TTC549 (cell line): ENCODE measurements at regions not wholly inside any gene's neighbourhood (a gene's known extent, or its start where the extent isn't known, plus 50 kb on each side); places are given as distances from the start of the nearest gene placed in this dataset.

Experiments
- FAIRE-seq: peaks from 2 replicates; lab custom pipeline; 2012; peaks lifted over from hg19 to GRCh38; lab: Jason Lieb, UNC

DNA sequence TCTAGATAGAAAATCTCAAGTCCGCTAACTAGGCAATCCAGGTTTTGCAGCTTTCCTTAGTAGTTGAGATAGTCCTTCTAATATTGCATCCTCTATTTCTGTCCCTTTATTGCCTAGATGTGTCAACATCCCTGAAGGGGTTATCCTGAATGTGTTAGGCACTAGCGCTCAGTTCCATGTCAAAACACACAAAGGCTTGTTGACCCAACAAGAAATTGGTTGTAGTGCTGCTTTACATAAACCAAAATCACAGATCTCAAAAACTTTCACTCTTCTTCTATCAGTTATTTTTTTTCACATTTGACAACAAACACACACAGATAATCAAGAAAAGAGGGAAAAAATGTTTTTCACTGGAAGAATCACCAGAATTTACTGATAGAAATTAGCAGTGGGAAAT is 51.4 kb upstream of the SOX2 start:
- FAIRE-seq: no peak

DNA sequence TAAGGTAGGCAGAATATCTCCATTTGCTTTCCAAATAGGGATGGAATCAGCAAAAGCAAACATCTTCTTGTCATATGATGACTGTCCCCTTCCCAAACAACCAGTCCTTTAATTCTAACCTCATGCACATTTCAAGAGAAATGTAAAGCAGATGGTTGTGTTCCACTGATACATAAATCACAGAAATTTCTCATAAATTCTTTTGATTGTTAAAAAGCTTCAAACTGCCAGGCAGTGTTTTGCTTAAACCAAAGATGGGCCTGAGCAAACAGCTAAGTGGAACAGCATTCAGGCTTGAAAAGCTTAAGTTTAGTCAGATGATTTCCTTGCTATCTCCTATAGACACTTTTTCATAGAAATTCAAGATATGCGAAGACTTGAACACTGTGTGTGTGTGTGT is 74.3 kb upstream of the SOX2 start:
- FAIRE-seq: no peak

DNA sequence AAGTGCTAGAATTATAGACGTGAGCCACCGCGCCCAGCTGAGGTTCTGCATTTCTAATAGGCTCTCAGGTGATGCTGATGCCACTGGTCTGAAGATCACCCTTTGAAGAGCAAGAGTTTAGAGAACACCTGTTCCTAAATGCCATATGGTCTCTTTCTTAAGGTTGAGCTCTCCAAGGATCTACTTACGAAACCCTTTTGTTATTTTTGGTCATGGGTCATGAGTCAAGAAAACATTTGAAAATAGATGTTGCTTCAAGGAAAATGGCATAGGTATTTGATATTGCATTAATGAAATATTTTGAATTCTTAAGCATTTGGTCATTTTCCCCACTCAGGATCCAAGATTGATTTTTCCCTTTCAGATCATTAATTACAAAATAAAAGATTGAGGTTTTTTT is 74.7 kb upstream of the SOX2 start:
- no peak for FAIRE-seq

DNA sequence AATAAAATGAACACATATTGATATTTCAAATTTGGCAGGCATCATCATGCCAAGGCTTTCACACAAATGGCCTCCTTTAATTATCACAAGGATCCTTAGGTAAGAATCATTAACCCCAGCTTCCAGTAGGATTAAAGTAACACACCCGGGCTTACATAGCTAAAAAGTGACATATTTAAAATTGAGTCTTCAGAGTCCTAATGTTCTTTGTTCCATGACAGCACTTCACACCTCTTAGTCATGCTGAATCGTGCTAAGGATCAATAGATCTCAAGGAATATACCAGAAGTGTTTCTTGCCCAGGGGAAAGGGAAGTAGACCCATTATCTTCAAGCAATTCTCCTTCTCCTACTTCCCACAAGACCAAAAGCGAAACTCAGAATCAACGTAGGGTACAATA is 76.6 kb upstream of the SOX2 start:
- FAIRE-seq: no peak

DNA sequence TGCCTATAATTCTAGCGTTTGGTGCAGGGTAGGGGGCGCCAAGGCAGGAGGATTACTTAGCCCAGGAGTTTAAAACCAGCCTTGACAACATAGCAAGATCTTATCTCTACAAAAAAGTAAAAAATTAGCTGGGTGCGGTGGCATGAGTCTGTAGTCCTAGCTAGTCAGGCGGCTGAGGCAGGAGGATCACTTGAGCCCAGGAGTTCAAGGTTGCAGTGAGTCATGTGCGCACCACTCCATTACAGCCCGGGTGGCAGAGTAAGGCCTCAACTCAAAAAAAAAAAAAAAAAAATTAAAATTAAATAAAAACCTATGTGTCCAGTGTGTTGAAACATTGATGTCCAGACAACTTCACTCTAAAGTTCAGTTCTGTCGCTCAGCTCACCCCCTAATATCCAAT is 78.2 kb upstream of the SOX2 start:
- no peak for FAIRE-seq

DNA sequence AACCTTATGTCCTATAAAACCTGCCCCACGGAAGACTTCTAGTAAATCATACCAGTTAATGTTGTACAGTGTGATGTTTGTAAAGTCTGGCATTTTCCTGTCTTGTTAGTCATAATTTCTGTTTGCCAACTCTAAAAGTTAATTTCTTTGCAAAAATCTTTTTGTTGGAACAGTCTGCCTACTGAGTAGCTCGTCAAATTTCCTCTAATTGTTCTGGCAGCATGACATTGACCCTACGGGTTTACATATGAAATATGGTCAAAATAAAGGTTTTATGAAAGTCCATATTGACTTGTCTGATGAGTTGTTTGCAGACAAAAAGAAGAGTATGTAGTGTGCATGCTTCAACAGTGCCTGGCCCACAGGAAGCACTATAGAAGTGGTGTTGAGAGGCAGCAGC is 79.8 kb upstream of the SOX2 start:
- FAIRE-seq: no peak

DNA sequence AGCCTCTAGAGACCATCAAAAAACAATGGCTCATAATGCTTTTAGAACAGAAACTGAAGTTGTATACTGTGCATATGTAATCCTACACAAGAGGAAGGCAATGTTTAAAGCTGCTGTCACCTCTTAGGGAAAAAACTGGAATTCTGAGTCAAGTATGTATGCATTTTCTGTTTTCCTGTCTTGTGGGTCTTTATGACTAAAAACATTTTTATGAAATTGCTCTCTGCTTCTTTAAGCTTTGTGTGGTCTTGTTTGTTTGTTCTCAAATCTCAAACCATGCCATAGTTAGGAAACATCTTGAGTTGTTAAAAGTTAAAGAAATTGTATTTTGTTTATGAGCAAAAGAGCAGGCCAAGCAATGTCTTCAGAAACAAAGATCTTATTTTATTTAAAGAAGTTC is 80.9 kb upstream of the SOX2 start:
- no peak for FAIRE-seq

DNA sequence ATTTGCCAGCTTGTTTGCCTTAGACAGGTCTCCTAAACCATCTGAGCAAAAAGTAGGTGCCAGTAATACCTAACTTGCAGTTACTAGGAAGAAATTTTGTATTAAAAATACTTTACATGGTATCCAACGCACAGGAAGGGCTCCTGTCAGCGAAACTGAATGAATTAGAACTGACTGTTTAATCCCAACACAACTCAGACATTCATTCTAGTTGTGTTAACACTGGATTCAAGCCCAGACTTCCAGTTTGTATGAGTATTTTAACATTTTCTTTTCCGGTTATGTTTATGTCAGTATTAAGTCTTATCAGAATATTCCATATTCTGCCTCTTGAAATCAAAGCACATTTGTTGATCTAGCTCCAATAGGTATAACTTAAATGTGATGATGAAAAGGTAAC is 82.0 kb upstream of the SOX2 start:
- FAIRE-seq: no peak

DNA sequence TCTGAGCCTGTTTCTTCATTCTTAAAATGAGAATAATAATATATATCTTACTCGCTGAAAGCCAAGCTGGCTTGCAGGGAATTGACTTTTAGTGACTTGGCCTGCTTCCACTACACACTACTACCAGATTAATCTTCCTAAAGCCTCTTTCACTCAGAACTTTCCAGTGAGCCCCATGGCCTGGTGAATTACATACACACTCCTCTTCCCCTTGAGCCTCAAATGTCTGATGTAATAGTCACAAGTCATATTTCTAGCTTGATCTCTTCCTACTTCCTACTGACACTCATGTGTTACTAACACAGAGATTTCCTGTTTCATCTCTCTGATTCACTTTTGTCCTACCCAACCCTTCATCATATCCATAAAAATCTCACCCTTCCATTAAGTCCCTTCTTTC is 82.7 kb upstream of the SOX2 start:
- FAIRE-seq: no peak

DNA sequence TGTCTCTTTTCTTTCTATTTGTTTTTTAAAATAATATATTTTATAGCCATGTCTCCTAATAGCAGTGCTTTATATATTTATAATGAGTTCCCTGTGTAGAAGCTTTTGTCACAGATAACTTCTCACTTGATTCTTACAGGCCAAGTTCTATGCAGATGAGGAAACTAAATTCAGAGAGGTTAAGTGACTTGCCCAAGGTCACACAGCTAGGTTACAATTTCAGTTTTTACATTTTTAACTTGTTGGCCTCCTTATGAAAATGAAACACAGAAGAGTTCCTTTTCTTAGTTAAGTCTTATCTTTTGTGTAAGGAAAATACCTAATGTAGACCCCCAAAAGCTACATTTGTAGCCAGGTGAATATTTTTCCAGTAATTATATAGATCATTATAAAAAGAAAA is 83.3 kb upstream of the SOX2 start:
- no peak for FAIRE-seq

DNA sequence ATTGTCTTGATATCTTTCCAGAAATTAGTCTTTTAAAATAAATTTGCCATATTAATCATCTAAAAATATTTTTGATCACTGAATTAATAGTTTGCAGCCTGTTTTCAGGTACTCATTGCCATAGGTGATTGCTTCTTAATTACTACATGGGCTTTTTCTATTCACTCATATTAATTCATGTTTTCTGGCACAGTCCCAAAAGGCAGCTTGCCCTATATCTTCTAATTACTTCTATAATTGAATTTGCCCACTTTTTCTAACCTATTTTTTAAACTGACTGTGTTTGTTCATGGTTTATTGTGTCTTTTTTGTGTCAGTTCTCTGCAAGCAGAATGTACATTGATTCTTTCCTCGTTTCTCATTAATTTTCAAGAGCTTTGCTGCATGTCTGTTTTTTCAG is 85.7 kb upstream of the SOX2 start:
- FAIRE-seq: no peak

DNA sequence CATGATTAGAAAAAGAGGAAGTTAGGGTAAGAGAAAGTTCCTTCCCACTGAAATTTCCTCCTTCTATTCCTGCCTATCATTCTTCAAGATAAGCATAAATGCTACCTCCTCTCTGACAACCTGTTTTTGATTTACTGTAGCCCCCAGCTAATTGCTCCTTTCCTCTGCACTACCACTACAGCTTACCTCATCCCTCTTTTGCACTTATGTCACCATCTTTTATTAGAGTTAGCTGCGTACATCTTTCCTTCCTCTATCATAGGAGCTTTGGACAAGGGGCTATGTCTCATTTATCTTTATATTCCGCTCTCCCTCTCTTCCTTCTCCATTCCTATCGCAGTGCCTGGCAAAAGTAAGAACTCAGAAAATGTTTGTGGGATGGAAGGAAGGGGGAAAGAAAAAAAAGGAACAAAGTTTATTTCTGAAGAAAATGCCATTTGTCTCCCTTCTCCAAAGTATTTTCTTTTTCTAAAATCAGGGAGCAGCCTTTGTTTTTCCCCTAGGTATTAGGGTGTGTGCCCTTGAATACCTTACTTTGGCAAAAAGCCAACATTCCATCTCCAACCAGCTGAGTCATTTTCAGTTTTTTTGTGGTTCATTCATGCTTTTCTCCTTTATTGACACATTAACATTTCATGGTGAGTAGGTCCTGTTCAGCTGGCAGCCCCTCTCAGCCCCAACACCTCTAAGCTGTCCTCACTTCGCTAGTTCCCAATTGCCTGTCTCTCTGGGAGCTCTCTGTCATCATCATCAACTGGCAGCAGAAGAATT is 87.6 kb upstream of the SOX2 start:
- FAIRE-seq: no peak

DNA sequence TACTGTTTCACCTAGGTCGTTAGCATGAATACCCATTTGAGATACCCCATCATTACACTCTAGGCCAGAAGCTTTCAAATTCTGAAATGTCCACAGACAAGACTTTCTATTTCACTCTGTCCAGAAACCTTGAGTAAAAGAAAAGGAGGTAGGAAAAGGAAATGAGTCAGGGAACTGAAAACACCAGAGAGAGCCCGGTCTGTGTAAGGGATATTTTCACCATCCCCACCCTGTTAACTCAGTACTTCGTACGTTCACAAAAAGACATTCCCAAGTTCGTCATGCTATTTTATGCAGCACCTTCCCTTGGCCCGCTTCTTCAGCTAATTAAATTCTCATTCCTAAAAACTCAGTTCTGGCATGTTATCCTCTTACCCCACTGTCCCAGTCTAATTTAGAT is 89.4 kb upstream of the SOX2 start:
- FAIRE-seq: no peak

DNA sequence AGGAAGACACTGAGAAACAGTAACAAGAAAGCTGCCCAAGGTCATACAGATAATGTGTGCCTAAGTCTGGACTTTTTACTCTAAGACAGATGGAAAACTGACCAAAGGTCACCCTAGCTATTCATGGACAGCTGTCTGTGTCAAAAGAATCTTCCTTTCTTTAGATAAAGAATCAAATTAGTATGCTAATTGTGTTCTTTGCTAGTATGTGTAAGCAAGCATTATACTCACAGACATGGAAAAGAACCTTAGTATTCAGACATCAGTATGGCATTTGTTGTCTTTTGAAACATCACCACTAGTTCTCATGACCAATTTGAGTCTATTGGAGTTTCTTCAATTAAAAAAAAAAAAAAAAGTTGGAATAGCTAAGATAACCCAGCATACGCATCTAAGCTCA is 91.8 kb upstream of the SOX2 start:
- no peak for FAIRE-seq

DNA sequence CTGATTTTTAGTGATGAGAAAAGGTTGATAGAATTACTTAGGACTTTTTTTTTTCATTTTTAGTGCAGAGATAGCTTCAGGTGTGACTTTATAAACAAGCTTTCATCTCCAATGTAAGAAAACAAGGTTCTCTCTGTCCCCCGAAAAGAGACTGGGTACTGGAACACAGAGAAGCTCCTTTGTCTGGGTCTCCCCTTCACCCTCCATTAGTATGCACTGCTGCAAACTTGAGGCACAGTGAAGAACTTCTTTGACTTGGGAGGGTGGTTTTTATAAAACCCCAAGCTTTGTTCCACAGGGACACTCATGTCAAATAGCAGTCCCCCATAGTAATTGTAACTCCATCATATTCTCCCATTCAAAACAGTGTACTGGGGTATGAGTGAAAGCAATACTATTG is 93.5 kb upstream of the SOX2 start:
- FAIRE-seq: no peak

DNA sequence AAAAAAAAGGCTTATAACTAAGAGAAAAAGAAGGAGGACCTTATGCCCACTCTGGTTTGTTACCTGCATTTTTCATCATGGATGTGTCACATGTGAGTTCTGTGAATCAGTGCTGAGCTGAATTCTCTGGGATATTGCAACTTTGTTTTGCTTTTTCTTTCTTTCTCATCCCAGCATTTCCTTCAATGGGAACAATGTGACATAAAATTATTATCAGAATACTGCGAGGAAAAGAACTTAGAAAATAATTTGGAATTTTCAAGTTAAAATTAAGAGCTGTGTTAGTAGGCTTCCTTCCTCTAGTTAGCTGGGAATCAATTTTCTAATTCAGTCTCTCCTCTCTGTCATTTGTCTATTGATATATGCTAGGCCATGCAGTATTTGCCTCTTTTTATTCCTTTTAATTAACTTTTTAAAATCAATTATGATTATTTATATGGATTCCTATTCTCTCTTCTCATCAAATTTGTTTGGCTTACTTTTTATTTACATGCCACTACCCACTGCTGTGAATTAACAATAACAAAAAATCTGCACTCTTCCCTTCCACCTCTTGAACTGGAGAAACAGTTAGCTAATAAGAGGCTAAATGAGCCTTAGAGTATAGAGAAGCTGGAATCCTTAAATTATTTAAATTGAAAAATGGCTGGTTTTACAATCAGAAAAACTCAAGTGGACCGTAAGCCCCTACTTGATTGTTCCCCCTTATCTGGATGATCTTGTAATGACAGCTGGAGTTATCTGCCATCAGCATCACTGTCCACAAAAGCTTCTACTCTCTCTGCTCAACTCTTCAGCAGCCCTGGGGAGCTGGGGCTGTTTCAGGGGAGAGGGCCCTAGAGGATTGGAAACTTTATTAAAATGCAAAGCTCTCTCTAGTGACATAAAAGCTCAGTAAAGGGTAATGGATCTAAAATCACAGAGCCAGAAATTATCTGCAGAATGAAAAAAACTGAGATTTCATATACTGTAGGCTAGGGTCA is 95.3 kb upstream of the SOX2 start:
- FAIRE-seq: no peak

DNA sequence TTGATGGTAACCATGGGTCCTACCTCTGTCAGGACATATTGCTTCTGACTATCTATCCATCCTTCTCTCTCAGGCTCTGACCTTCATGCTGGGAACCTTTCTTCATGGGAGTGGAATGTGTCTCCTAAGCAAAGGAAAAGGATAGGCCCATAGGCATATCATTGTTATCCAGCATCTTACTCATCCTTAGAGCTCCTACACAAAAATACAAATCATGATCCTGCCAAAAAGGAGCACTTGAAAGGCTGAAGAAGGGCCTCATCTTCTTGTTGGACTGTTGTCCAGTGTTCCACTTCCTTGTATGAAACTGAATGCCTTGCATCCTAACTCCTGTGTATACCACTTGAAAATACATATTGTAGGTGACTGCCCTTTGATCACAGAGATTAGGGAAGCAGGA is 96.1 kb upstream of the SOX2 start:
- no peak for FAIRE-seq

DNA sequence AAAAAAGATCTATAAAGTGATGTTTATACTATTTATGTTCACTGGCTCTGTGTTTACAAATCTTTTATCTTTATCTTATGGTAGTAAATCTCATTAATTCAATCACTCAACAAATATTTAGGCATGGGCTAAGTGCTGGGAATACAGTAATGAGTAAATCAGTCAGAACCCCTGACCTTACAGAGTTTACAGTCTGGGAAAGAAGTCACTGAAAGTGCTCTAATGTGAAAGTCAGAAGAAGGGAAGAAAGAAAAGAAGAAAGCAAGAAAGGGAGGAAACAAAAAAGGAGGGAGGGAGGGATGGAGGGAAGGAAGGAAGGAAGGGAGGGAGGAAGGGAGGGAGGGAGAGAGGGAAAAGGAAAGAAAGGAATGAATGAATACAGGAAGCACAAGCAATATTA is 96.8 kb upstream of the SOX2 start:
- FAIRE-seq: no peak

DNA sequence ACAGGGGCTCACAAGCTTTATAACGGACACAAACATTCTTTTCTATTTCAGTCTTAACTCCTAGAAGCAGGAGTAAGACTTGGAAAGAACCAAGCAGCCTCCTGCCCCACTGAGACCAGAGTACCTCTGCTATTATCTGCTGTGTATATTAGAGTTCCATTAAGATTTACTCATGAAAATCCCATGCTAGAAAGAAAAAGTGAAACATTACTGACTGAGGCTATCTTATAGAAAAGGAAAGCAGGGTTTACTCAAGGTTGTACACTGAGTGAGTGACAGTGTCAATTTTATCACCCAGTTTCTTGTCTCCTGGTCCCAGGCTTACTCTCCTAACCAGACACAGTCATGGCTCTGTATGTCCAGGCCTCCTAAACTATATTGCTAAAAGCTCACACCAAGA is 97.9 kb upstream of the SOX2 start:
- no peak for FAIRE-seq

DNA sequence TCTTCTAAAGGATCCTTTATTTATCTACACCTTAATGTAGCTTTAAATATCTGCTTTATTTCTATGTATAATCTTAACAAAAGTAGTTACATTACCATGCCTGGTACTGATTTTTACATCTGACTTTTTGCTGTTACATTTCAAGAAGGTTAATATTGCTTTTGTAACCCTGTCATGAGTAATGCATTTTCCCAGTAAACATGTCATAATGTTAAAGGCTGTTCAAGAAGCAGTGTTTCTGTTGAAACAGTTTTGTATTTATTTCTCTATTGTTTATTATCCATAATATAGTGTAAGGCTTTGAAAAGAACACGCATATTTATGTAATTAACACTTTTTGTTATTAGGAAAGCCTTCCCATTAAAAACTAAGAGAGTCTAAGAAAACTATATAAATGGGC is 98.5 kb upstream of the SOX2 start:
- no peak for FAIRE-seq

DNA sequence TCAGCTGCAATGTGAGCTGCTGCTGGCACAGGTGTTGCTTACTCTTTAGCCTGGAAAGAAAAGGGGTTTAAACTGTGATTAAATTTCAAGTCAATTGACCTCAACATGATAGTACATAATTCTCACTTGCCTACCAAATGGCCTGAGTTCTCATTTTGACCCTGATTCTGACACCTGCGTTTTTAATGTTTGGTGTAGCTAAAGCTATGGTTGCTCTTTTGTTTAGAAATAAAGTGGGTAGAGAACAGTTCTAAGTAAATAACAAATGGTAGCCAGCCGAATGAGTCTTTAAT is 100.8 kb upstream of the SOX2 start:
- no peak for FAIRE-seq

DNA sequence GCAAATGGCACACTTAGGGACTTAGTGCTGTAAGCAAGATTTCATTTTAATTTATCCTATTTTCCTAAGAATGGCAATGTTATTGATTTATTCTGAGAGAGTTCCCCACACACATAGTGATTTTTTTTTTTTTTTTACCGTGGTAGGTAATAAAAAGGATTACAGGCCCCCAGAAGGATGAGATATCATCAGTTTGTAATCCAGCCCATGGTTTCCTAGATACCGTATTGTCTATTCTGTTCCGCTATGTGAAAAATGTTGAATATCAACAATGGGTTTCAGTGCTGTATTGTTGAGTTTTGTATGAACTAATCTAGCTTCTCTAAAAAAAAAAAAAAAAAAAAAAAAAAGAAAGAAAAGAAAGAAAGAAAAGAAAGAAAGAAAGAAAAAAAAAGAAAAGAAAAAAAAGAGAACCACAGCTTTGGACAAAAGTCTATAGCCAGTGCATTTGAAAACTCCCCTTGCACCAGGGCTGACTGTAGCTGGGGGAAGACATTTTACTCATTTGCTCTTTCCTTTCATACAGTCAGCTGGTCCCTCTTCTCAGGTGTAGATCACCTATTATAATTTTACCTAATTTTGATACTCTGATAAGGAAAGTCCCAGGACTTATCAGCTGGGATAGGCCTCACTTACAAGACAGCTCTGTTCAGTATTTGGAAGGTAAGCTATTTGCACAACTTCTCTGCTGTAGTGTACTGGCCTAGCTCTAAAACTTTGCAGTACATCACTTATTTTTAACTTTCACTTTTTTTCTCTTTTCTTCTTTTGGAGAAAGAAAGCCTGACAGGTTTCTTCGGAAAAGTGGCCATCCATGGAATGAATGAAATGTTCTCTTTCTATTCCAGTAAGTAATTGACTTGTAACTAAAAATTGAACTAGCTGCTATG is 101.4 kb upstream of the SOX2 start:
- FAIRE-seq: no peak
